HG03457 (cell line): ENCODE measurements at regions not wholly inside any gene's neighbourhood (a gene's known extent, or its start where the extent isn't known, plus 50 kb on each side); places are given as distances from the start of the nearest gene placed in this dataset.

Source experiments
- ATAC-seq: cut with Tn5 transposase; IDR thresholded peaks from one replicate; pipeline ENCODE4 v1.9.1; 2021; ENCODE audit warnings: moderate number of reproducible peaks; ENCODE audit not compliant: unreplicated experiment

- no peak for ATAC-seq
Observed at GRCh38 chr18:41758534-41758933, 196.5 kb upstream of the PIK3C3 start.

- ATAC-seq = no peak
Observed at GRCh38 chr18:41756141-41756540, 198.9 kb upstream of the PIK3C3 start.

- no peak for ATAC-seq
Observed at GRCh38 chr18:41754332-41754731, 200.7 kb upstream of the PIK3C3 start.

- ATAC-seq = no peak
Observed at GRCh38 chr18:41753826-41754225, 201.2 kb upstream of the PIK3C3 start.

GRCh38 chr18:41752826-41753225 lies 202.2 kb upstream of the PIK3C3 start:
- no peak for ATAC-seq

GRCh38 chr18:41751652-41752051 lies 203.4 kb upstream of the PIK3C3 start:
- ATAC-seq = no peak

GRCh38 chr18:41751161-41751560 lies 203.9 kb upstream of the PIK3C3 start:
- ATAC-seq = no peak

DNA sequence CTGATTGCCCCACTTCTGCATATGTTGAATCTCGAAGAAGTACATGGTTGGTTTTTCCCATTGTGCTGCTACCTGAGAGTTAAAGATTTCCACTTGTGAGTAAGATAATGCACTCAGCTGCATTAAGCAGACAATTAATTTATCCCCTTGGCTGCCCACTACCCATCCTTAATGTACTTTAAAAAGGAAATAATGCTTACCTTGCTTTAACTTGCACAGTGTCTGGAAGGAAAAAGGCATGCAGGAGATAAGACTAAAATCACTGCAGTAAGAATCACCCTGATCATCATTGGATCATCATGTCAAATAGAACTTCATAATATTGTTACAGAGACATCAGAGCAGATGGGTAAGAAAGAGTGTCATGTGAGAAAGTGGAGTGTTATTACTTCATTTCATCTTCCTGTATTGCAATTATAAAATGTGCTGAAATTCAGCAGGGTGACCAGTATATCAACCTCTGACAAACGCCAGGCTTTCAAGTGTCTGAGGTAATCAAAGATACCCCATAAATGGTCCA lies 207.3 kb upstream of the PIK3C3 start:
- no peak for ATAC-seq

GRCh38 chr18:41745166-41746049 lies 209.6 kb upstream of the PIK3C3 start:
- peak; percentile 61 for ATAC-seq

DNA sequence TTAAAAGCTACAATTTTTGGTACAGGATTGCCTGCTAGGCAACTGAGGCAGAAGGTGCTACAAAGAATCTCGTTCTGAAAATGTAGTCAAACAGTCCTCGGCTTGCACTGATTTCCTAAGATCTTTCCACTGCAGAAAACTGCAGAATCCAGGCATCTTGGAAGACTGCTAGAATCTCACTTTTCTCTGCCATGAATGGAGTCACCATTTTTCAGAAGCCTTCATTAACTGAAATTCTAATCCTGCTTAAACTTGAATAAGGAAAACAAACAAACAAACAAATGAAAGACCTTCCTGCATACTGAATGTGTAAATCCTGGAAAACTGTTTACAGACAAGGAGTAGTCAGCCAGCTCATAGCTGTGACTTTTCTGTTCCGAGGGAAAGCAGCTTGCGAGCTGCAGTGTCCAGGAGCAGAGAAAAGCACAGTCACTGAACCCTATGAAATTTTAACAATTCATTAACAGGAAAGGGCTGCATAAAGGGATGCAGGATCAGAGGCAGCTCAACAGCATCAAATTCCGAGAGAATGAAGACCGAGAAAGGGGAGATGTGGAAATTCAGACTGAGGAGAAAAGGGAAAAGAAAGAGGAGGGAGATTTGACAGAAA lies 210.5 kb upstream of the PIK3C3 start:
- ATAC-seq = no peak

GRCh38 chr18:41737218-41737617 lies 217.8 kb upstream of the PIK3C3 start:
- ATAC-seq = no peak

DNA sequence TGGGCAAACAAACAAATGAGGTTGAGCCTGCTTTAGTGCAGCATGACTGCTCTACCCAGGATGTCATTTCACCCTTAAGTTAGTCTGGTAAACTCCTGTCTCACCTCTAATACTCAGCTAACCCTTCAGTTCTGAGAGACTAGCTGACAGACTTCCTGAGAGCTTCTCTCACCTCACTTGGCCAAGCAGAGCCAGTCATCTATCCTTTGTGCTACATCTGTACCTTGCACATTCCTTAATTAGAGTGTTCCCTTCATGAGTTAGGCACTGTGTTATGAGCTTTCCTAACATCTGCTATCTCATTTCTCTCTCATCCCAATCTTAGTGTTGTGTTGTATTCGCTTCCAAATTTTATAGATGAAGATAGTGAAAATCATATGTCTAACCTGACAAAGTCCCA lies 220.1 kb upstream of the PIK3C3 start:
- ATAC-seq = no peak

DNA sequence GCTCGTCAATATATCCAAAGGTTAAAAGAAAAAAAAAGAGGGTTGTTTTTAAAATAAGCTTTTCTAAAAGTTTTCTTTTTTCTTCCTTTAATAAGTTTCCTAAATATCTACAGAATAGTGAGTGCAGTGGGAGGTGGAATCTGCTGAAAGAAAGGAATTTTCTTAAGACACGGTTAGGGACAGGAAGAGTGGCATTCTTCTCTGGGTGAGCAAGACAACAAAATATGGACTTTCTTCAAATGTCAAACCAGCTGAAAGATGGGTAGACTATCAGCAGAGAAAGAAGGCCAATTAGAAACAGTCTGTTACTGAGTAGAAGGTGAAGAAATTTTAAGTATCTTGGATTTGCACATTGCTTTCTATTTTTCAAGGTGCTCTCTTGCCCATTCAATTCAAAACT lies 222.7 kb upstream of the PIK3C3 start:
- ATAC-seq = no peak

GRCh38 chr18:41731884-41732283 lies 223.2 kb upstream of the PIK3C3 start:
- no peak for ATAC-seq

DNA sequence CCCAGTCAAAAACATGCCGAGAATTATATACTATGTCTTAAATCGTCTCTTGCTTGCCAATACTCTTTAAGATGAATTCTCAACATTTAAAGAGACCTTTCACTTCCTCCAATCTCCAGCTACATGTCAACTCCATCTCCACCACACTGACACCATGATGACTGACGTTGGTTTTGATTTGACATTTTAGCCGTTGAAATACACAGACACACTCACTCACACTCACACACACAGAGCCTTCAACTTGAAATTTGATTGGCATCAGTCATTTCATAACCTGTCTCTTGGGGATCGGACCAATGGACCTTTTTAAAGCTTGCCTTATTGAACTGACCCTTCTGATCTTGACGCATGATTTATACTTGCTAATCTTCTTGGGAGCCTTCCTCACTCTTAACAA lies 230.8 kb upstream of the PIK3C3 start:
- ATAC-seq = no peak

DNA sequence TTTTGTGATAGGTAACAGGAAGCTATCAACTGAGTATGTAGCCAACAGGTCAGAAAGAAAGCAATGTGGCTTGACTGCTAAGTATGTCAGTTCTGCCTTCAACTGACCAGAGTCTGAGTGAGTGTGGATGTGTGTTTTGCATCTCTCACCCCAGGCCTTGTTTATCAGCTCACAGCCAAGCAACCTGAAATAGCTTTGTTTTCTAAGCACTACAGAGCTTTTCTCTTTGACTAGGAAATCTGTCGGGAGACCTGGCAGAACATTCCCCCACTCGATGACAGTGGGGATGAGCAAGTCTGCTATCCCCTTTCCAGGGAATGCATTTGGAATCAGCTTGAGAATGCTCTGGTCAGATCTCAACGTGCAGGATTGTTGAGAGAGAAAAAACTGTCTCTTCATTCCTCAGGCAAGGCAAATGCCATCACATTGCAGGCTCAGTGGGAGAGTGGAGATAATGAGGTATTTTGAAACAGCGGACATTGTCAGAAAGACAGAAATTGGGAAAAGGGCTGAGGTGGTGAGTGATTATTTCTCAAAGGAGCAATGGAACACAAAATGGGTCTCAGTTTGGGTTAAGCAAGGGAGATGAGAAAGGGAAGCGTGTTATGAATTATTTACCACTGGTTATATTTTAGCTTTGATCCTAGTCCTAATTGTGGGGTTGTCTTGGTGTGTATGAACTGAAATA lies 233.8 kb upstream of the PIK3C3 start:
- ATAC-seq = no peak

DNA sequence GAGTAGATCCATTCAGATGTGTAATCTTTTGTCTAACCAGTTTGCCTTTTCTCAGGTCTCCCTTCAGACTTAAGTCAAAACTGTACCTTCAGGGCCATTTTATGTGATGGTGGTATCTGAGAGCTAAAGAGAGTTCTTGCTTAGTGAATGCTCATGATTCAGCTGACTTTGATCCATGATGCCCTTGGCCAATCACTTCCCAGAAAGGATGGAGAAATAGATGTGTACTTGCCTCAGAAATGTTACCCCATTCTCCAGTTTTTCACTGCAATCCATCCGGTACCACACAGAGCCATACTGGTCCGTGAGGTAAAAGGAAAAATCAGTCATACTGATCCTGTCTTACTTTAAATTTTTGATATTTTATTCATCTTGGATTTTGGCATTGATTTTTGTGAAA lies 234.8 kb upstream of the PIK3C3 start:
- no peak for ATAC-seq

GRCh38 chr18:41719808-41720207 lies 235.2 kb upstream of the PIK3C3 start:
- ATAC-seq = no peak

DNA sequence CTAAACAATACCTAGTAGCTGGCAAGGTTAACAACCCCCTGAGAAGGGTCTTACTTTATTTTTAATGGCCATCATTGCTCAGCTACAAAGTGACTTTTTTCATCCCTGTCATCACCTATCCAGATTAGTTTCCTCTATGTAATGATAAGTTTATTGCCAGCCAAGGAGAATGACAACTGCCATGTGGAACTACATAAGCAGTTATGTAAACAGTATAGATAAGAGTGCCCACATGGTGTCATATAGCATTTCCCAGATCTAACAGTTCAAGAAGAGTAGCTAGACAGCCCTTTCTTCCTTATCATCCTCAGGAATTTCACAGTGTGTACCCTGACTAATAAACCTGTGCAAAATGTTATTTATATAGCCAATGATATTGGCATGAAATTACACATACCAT lies 240.2 kb upstream of the PIK3C3 start:
- ATAC-seq = no peak

GRCh38 chr18:41713969-41714825 lies 240.8 kb upstream of the PIK3C3 start:
- ATAC-seq = no peak

DNA sequence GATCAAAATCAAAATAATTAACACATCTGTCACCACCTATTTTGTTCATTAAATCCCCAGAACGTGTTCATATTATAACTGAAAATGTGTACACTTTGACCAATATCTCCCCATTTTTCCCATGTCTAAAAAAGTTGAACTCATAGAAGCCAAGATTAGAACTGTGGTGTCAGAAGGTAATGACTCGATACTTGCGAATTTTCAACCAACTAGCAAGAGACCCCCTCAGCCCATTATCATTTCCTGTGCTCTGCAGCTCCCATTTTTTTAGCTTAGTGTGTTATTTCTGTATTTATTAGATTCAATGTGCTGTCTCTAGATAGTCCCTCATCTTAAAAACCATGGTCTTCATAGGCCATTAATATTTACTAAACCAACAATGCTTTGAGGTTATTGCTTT lies 248.7 kb upstream of the PIK3C3 start:
- no peak for ATAC-seq
